AG10803 (cell line): ENCODE measurements at regions not wholly inside any gene's neighbourhood (a gene's known extent, or its start where the extent isn't known, plus 50 kb on each side); places are given as distances from the start of the nearest gene placed in this dataset.
A peak's percentile ranks its signal among the peaks of the same experiment; 100 is the strongest.

Experiments
- DNase-seq: peaks from one replicate; pipeline ENCODE4 v3.0.0; 2010; ENCODE audit warnings: low read depth
- H3K4me3 ChIP-seq: 2 replicates; pipeline ENCODE4 v1.5.1; 2011; ENCODE audit warnings: mild to moderate bottlenecking, low read length, control low read depth
- TF ChIP-seq, protein P1 (sequence below): conservative IDR thresholded peaks from 2 replicates; pipeline ENCODE4 v1.5.1; 2011; ENCODE audit warnings: mild to moderate bottlenecking, low read length, control low read depth, inconsistent platforms

GRCh38 chr13:37453246-37453645, 145.3 kb downstream of the POSTN start:
- TF ChIP-seq, protein P1, sequence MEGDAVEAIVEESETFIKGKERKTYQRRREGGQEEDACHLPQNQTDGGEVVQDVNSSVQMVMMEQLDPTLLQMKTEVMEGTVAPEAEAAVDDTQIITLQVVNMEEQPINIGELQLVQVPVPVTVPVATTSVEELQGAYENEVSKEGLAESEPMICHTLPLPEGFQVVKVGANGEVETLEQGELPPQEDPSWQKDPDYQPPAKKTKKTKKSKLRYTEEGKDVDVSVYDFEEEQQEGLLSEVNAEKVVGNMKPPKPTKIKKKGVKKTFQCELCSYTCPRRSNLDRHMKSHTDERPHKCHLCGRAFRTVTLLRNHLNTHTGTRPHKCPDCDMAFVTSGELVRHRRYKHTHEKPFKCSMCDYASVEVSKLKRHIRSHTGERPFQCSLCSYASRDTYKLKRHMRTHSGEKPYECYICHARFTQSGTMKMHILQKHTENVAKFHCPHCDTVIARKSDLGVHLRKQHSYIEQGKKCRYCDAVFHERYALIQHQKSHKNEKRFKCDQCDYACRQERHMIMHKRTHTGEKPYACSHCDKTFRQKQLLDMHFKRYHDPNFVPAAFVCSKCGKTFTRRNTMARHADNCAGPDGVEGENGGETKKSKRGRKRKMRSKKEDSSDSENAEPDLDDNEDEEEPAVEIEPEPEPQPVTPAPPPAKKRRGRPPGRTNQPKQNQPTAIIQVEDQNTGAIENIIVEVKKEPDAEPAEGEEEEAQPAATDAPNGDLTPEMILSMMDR = no peak
- peak; percentile 47 for DNase-seq
- no peak overlapping the region for H3K4me3 ChIP-seq

DNA sequence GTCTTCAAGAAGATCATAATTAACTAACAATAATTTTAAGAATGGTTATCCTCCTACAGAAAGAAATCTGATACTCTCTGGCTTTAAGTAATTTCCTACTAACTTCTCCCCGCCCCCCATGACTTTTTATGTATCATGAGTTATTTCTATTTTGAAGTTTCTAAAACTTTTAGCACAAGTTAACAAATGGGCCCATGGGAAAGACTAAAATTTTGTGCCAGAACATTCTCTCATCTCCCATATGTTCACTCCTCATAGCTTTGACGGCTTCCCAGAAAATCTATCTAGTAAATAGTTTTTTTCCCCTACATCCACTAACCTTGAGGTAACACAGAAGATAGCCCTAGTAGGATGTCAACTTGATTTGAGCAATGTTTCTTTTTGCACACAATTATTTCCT, 148.3 kb downstream of the POSTN start:
- DNase-seq = no peak
- TF ChIP-seq, protein P1 = no peak

GRCh38 chr13:37448153-37448552, 150.4 kb downstream of the POSTN start:
- H3K4me3 ChIP-seq = no peak overlapping the region
- no peak for DNase-seq
- TF ChIP-seq, protein P1 = no peak

More for the DNA sequence above, 148.3 kb downstream of the POSTN start:
- H3K4me3 ChIP-seq = no peak overlapping the region

- TF ChIP-seq, protein P1 = no peak
- H3K4me3 ChIP-seq = no peak overlapping the region
- DNase-seq = peak; percentile 97
These were observed 152.1 kb downstream of the POSTN start for GRCh38 chr13:37446503-37446902.

- peak; percentile 96 for DNase-seq
- TF ChIP-seq, protein P1 = no peak
- H3K4me3 ChIP-seq = no peak overlapping the region
These were observed 155.0 kb downstream of the POSTN start for GRCh38 chr13:37443538-37443937.

GRCh38 chr13:37442996-37443395, 155.6 kb downstream of the POSTN start:
- no peak overlapping the region for H3K4me3 ChIP-seq
- TF ChIP-seq, protein P1 = no peak
- peak; percentile 61 for DNase-seq

DNA sequence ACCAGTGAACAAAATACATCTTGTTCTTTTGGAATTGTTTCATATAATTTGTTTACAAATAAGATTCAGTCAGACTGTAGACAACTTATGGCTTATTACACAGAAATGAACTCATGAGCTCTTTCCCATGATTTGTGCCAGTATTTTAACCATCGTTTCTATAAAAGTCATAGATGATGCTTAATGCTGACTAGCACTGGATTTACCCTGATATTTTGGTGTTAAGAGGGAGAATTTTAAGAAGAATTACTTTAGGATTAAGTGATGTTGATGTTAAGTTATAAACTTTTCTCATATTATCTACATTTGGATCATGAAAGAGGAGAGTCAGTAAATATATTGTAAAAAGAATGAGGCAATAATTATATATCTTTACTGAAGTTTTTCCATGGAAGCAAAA, 162.7 kb downstream of the POSTN start:
- no peak for DNase-seq

More for the DNA sequence above, 162.7 kb downstream of the POSTN start:
- TF ChIP-seq, protein P1 = no peak
- H3K4me3 ChIP-seq = no peak overlapping the region
